ENCODE measurements at regions not wholly inside any gene's neighbourhood (a gene's known extent, or its start where the extent isn't known, plus 50 kb on each side); places are given as distances from the start of the nearest gene placed in this dataset.
A peak's percentile ranks its signal among the peaks of the same experiment; 100 is the strongest.
"Not testable (repeated sequence)": the region's sequence is repeated elsewhere in the genome, so short reads cannot be mapped to it uniquely, and the experiment has no call there.

- ATAC-seq = no peak
Observed at GRCh38 chr6:109253366-109253765, 128.9 kb downstream of the CD164 start.

GRCh38 chr6:109252261-109253041 is 129.8 kb downstream of the CD164 start:
- ATAC-seq = no peak

- ATAC-seq = no peak
Observed at GRCh38 chr6:109251839-109252238, 130.4 kb downstream of the CD164 start.

- not testable (repeated sequence) for ATAC-seq
Observed at GRCh38 chr6:109250544-109251156, 131.6 kb downstream of the CD164 start.

GRCh38 chr6:109243863-109244825 is 138.1 kb downstream of the CD164 start:
- ATAC-seq = no peak

- no peak for ATAC-seq
Observed at GRCh38 chr6:109242925-109243324, 139.3 kb downstream of the CD164 start.

DNA sequence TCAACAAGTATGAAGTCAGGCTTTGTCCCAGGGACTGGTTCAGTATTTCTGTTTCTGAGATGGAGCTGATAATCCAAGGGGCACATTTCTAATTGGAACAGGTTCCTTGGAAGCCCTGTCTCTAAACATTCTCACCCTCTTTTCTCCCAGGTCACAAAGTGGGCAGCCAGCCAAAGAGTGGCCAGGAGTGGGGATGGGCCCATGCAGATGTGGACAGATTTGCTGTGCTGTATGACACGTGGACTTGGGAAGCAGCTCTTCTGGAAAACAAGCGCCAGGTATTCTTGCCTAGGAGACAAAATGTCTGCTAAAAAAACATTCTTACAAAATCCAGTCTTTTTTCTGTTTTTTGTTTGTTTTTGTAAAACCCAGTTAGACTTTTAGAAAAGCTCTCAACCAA is 140.2 kb downstream of the CD164 start:
- no peak for ATAC-seq

DNA sequence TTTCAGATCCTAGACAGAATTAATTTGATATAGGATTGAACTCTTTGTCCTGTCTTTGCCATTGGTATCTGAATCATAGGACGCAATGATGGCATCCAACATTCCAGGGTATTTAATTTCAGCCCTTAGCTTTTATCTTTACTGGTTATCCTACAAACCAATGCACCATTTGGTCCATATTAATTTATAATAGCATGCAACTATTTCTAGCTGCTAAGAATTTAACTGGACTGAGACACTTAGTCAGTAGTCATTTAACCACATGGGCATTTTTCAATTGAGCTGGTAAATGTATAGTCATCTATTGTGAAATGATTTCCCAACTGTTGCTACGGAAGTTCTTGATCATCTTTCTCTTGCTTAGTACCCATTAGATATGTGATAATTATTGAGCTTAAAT is 141.1 kb downstream of the CD164 start:
- peak; percentile 38 for ATAC-seq

- ATAC-seq = no peak
Observed at GRCh38 chr6:109240370-109241084, 141.7 kb downstream of the CD164 start.

DNA sequence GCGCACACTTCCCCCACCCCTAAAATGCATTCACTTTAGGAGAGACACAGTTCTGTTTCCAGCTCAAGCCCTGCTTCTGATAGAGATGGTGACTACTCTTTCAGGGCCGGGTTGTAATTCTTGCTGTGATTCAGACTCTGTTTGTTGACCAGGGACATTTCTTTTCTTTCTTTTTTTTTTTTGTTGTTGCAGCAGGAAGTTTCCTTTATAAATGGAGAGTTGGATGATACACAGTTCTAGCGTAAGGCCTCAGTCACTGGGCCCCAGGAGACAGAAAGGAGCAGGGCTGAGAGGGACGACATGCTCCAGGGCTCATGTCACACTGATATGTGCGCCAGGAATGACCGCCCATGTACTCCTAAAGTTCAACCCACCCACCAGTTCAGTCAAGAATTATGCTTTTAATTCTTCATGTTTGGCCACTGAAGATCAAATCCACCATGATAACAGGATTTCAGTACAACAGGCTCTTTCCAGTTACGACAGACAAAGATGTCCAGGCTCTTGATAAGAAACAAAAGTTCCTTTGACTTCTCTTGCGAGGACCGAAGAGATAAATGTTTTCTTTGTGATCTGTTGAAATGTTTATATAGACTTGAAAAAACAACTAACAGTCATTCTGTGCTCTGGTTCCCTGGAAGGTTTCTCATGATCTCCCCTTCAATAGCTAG is 142.5 kb downstream of the CD164 start:
- ATAC-seq = no peak

GRCh38 chr6:109239160-109239559 is 143.1 kb downstream of the CD164 start:
- ATAC-seq = no peak

- ATAC-seq = peak; percentile 41
Observed at GRCh38 chr6:109238396-109238795, 143.1 kb downstream of the CEP57L1 start.

DNA sequence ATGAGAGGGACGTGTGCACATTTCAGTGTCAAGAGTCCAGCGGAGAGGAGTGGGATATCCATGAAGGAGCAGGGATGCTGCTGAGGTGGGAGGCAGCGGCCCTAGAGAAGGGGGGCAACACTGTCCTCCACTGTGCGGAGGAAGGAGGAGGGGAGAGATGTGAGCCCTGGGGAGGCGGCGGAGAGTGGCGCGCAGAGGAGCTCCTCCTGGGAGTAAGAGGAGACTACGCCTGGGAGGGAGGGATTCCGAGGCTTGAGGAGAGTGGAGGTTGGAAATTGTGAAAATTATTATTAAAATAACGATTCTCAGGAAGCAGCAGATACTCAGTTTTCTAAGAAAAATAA is 142.7 kb downstream of the CEP57L1 start:
- no peak for ATAC-seq

DNA sequence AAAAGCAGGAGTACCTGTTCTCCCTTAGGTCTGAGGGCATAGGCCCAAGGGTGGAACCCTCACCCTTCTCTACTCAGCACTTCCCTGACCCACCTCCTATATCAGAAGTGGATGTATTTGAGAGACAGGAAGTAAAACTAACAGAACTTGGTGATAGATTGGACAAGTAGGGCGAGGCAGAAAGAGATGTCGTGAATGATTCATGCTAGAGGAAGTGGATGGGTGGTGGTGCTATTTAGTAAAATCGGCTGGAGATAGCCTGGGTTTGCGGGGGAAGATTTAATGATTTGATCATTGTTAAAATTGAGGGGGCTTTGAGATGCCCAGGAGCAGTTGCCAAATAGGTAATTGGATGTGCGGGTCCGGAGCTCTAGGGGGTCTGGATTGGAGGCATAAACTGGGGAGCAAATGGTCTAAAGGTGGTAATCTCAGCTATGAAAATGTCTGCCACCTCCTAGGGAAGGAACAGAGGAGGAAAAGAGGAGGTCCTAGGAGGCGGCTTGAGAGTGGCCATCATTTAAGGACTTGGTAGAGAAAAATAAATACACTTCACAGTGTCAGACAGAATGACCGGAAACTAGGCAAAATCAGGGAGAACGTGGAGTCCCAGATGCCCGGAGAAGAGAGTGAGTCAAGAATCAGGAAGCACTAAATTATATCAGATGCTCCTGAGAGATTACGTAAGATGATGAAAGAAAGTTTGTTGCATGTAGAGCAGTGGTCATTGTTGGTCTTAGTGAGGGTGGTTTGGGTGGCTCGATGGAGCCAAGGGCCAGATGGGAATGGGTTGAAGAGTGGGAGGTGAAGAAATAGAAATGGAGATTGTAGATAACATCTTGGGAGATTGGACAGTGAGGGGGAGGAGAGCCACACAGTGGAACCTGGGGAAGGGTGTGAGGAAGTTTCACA is 142.0 kb downstream of the CEP57L1 start:
- ATAC-seq = peak; percentile 47

DNA sequence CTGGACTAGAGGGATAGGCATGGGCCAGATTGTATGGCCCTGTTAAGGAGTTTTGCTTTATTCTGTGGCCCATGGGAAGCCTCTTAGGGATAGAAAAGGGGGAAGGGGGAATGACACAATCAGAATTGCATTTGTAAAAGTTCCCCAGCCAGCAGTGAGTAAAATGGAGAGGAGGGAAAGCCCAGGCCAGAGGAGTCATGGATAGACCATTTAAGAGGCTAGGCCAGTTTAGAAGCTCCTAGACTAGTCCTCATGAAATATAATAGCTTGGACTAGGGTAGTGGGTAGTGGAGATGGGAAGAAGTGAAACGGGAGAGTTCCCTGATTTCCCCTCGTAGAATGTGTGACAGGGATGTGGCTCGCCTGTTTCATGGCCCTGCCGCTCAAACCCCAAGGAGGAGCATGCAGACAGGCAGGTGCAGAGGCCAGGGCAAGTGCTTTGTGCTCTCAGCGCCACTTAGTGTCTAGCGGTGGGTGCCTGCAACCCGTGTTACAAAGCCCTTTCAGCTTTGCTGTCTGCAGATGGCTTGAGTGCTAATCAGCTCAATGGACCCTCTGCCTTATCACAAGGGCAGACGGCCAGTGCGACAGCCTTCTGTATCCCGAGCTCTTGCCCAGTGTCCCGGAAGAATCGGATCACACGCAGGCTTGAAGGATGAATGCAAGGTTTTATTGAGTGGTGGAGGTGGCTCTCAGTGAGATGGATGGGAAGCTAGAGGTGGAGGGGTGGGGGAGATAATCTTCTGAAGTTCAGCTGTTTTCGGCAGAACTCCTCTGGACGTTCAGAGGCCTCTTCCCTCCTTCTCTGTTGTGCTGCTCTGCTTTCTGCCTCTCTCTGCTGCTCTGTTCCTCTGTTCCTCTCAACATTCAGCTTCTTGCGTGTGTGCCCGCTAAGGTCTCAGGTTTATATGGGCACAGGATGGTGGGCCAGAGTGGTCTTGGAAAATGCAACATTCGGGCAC is 141.1 kb downstream of the CEP57L1 start:
- ATAC-seq = no peak

DNA sequence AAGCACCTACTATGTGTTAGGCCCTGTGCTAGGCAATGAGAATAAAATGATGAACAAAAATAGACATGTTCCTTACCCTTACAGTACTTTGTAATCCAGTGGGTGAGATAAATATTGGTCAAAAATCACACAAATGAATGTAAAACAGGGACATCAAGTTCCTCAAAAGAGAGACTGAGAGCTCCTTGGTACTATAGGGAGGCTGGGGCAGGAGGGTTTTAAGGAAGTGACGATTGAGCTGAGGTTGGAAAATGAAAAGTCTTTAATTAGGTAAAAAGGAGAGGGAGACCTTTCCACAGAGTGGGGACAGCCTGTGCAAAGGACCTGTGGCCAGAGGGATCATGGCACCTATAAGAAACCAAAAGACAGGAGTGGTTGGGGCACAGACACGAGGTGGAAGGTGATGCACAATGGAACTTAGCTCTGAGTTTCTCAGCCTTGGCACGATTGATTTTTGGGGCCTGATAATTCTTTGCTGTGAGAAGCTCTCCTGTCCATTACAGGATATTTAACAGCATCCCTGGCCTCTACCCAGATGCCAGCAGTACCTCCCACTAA is 140.3 kb downstream of the CEP57L1 start:
- no peak for ATAC-seq

DNA sequence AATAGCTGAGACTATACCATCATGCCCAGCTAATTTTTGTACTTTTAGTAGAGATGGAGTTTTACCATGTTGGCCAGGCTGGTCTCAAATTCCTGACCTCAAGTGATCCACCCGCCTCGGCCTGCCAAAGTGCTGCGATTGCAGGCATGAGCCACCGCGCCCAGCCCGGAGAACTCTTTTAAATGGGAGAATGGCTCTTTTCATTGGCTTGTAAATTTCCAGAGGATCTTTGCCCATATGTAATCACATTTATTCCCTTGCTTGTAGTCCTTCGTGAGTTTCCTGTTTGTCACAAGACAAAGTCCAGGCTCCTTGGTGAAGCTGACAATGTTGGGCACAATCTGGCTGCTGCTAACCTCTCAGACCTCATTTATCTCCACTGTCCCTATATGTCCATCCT is 135.1 kb downstream of the CEP57L1 start:
- no peak for ATAC-seq

DNA sequence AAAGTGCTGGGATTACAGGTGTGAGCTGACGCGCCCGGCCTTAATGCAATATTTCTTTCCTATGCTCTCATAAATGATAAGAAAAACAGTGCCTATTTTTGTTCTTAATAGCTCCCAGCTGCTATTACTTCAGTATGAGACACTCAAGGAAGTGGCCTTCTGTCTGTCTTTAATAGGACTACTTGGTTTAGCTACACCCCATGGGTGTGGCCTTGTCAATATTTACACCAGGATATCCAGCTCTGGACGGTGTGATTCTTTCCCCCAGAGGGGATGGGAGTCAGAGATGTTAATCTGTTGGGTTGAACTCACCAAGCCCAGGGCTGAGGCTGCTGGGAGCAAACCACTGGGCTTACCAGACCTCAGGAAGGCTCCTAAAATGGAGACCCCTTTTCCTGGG is 134.2 kb downstream of the CEP57L1 start:
- peak; percentile 98 for ATAC-seq

DNA sequence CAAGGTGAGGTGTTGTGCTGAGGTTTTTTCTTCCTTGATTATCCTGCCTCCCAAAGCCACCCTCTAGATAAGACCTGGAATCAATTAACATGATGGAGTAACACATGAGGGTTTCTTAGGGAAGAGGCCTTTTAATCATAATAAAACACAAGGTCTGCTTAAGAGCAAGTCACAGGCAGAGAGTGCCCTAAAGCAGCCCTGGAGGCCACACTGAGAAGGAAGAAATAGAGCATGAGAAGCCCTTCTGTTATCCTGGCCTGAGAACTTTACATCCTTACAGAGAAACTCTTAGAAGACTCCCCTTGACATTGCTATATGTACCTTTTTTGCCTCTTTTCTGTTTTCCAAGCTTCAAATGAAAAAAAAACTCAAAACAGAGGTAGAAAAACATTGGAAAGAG is 132.3 kb downstream of the CEP57L1 start:
- ATAC-seq = no peak
